Colonic mucosa (tissue), 4 donors: ENCODE measurements at regions not wholly inside any gene's neighbourhood (a gene's known extent, or its start where the extent isn't known, plus 50 kb on each side); places are given as distances from the start of the nearest gene placed in this dataset.
A peak's percentile ranks its signal among the peaks of the same experiment; 100 is the strongest.

ENCODE experiments used
- DNase-seq: peaks from one replicate; pipeline ENCODE4 v3.0.0-alpha.2; 2020
- H3K27ac ChIP-seq: fragments of 200-600 bp; one replicate; pipeline ENCODE4 v1.8.0; 2021
- H3K27me3 ChIP-seq: fragments of 200-600 bp; one replicate; pipeline ENCODE4 v1.8.0; 2021
- H3K36me3 ChIP-seq: fragments of 200-600 bp; one replicate; pipeline ENCODE4 v1.8.0; 2021
- H3K4me1 ChIP-seq: fragments of 200-600 bp; one replicate; pipeline ENCODE4 v1.8.0; 2021; ENCODE audit warnings: mild to moderate bottlenecking
- H3K4me3 ChIP-seq: fragments of 200-600 bp; one replicate; pipeline ENCODE4 v1.8.0; 2021
- H3K9ac ChIP-seq, 2 donors: one replicate each; pipeline ENCODE4 v1.7.0; 2013; ENCODE audit warnings: control low read depth in 2 of 2, low read depth in 2 of 2, low read length in 2 of 2
- H3K9me3 ChIP-seq: fragments of 200-600 bp; one replicate; pipeline ENCODE4 v1.8.0; 2021
- CTCF ChIP-seq: fragments of 200-600 bp; IDR thresholded peaks from one replicate; pipeline ENCODE4 v1.8.0; 2022; ENCODE audit warnings: antibody characterized with exemption, mild to moderate bottlenecking
- intact Hi-C: fragments of 100-400 bp; cut with DNase I; formaldehyde crosslinking; loops from one replicate; pipeline ENCODE4 v1.14.1; 2022
- donor health status: healthy.
- donor health status: DM: no; HTN: no; CAD: no.
- donor health status: DM: no; HTN: no; CAD: no.

GRCh38 chr2:208698114-208698513, 291.5 kb downstream of the PTH2R start:
- no peaks in the 10 kb centered on the region for H3K36me3 ChIP-seq
- H3K9ac ChIP-seq: no peak overlapping the region
- H3K9me3 ChIP-seq: no peaks in the 10 kb centered on the region
- no peak for TF ChIP-seq CTCF
- no peaks in the 10 kb centered on the region for H3K27me3 ChIP-seq
- H3K27ac ChIP-seq: no peak overlapping the region
- DNase-seq: no peak
- H3K4me1 ChIP-seq: no peaks in the 10 kb centered on the region
- intact Hi-C loops: no loop called here
- H3K4me3 ChIP-seq: no peak overlapping the region

- Histone ChIP-seq H3K36me3 (no peaks in the 10 kb centered on the region), H3K27ac (no peak overlapping the region), H3K9me3 (no peaks in the 10 kb centered on the region), H3K27me3 (no peaks in the 10 kb centered on the region), H3K4me3 (no peak overlapping the region), H3K4me1 (no peaks in the 10 kb centered on the region), H3K9ac (no peak overlapping the region)
- no peak for DNase-seq
- TF ChIP-seq CTCF: no peak
- intact Hi-C loops: no loop called here
Measured at GRCh38 chr2:208708486-208708885, 301.9 kb downstream of the PTH2R start.

- Histone ChIP-seq H3K27ac (no peak overlapping the region), H3K4me3 (no peak overlapping the region), H3K27me3 (no peaks in the 10 kb centered on the region), H3K9ac (no peak overlapping the region), H3K36me3 (no peaks in the 10 kb centered on the region), H3K4me1 (no peaks in the 10 kb centered on the region), H3K9me3 (no peaks in the 10 kb centered on the region)
- intact Hi-C loops: no loop called here
- TF ChIP-seq CTCF: no peak
- no peak for DNase-seq
Measured at GRCh38 chr2:208711598-208711997, 305.0 kb downstream of the PTH2R start.

- no peak for DNase-seq
- H3K9ac ChIP-seq: no peak overlapping the region
- no peaks in the 10 kb centered on the region for H3K27me3 ChIP-seq
- H3K4me3 ChIP-seq: no peak overlapping the region
- H3K9me3 ChIP-seq: no peaks in the 10 kb centered on the region
- TF ChIP-seq CTCF: no peak
- no peaks in the 10 kb centered on the region for H3K36me3 ChIP-seq
- intact Hi-C loops: no loop called here
- no peak overlapping the region for H3K27ac ChIP-seq
- H3K4me1 ChIP-seq: no peaks in the 10 kb centered on the region
Measured at GRCh38 chr2:208713066-208713745, 306.6 kb downstream of the PTH2R start.

GRCh38 chr2:208718828-208719227, 312.2 kb downstream of the PTH2R start:
- no peak overlapping the region for H3K4me3 ChIP-seq
- no peaks in the 10 kb centered on the region for H3K9me3 ChIP-seq
- H3K4me1 ChIP-seq: peaks cover 6% of the 10 kb centered on the region
- no peak overlapping the region for H3K9ac ChIP-seq
- no peaks in the 10 kb centered on the region for H3K36me3 ChIP-seq
- intact Hi-C loops: no loop called here
- DNase-seq: peak; percentile 32
- H3K27me3 ChIP-seq: no peaks in the 10 kb centered on the region
- TF ChIP-seq CTCF: no peak
- no peak overlapping the region for H3K27ac ChIP-seq
